ENCODE measurements at regions not wholly inside any gene's neighbourhood (a gene's known extent, or its start where the extent isn't known, plus 50 kb on each side); places are given as distances from the start of the nearest gene placed in this dataset.

- Histone ChIP-seq H3K27ac (ENCODE audit: low read length) (no peak overlapping the region), H3K4me3 (ENCODE audit: low read length) (no peak overlapping the region), H3K27me3 (ENCODE audit: control insufficient read depth, insufficient read depth, low read length) (no peaks in the 10 kb centered on the region), H3K36me3 (ENCODE audit: control insufficient read depth, insufficient read depth, low read length) (no peaks in the 10 kb centered on the region), H3K4me1 (ENCODE audit: control insufficient read depth, insufficient read depth, low read length) (no peaks in the 10 kb centered on the region), H3K9me3 (ENCODE audit: control insufficient read depth, insufficient read depth, low read length) (no peaks in the 10 kb centered on the region)
- no peak for DNase-seq
- Mint-ChIP-seq H3K4me3 (no peak overlapping the region), H3K27me3 (ENCODE audit: low read depth in 2 of 2) (no peaks in the 10 kb centered on the region), H3K27ac (no peak overlapping the region), H3K36me3 (no peaks in the 10 kb centered on the region), H3K4me1 (no peaks in the 10 kb centered on the region), H3K9me3 (peaks cover 0 to 2% of the 10 kb centered on the region in 2 donors)
- 84% methylated on average over 9 of the region's 9 CpGs for WGBS (ENCODE audit: insufficient coverage)
- ATAC-seq = no peak
- no peak for TF ChIP-seq CTCF (IDR thresholded peaks at IDR 0.05)
- intact Hi-C loops (cut with micrococcal nuclease) = no loop called here
These were observed 152.3 kb downstream of the IPMK start for GRCh38 chr10:58115218-58116050.

- Histone ChIP-seq H3K9me3 (ENCODE audit: control insufficient read depth, insufficient read depth, low read length) (no peaks in the 10 kb centered on the region), H3K4me3 (ENCODE audit: low read length) (no peak overlapping the region), H3K36me3 (ENCODE audit: control insufficient read depth, insufficient read depth, low read length) (no peaks in the 10 kb centered on the region), H3K4me1 (ENCODE audit: control insufficient read depth, insufficient read depth, low read length) (no peaks in the 10 kb centered on the region), H3K27ac (ENCODE audit: low read length) (no peak overlapping the region), H3K27me3 (ENCODE audit: control insufficient read depth, insufficient read depth, low read length) (no peaks in the 10 kb centered on the region)
- Mint-ChIP-seq H3K9me3 (no peaks in the 10 kb centered on the region), H3K4me1 (no peaks in the 10 kb centered on the region), H3K36me3 (no peaks in the 10 kb centered on the region), H3K4me3 (no peak overlapping the region), H3K27me3 (ENCODE audit: low read depth in 2 of 2) (no peaks in the 10 kb centered on the region), H3K27ac (no peak overlapping the region)
- TF ChIP-seq CTCF (IDR thresholded peaks at IDR 0.05) = no peak
- intact Hi-C loops (cut with micrococcal nuclease) = no loop called here
- DNase-seq = no peak
- WGBS (ENCODE audit: insufficient coverage) = 80% methylated on average over 3 of the region's 3 CpGs
- no peak for ATAC-seq
These were observed 158.0 kb downstream of the IPMK start for GRCh38 chr10:58109731-58110130.

GRCh38 chr10:58107506-58107905 lies 160.2 kb downstream of the IPMK start:
- no peak overlapping the region for H3K27ac Mint-ChIP-seq
- Histone ChIP-seq H3K27ac (ENCODE audit: low read length) (no peak overlapping the region), H3K4me1 (ENCODE audit: control insufficient read depth, insufficient read depth, low read length) (no peaks in the 10 kb centered on the region), H3K36me3 (ENCODE audit: control insufficient read depth, insufficient read depth, low read length) (no peaks in the 10 kb centered on the region), H3K4me3 (ENCODE audit: low read length) (no peak overlapping the region), H3K9me3 (ENCODE audit: control insufficient read depth, insufficient read depth, low read length) (no peaks in the 10 kb centered on the region), H3K27me3 (ENCODE audit: control insufficient read depth, insufficient read depth, low read length) (no peaks in the 10 kb centered on the region)
- no peaks in the 10 kb centered on the region for H3K4me1 Mint-ChIP-seq
- no peaks in the 10 kb centered on the region for H3K36me3 Mint-ChIP-seq
- no peak overlapping the region for H3K4me3 Mint-ChIP-seq
- DNase-seq (no peak), ATAC-seq (no peak)
- TF ChIP-seq CTCF (IDR thresholded peaks at IDR 0.05) = no peak
- 94% methylated on average over 2 of the region's 2 CpGs for WGBS (ENCODE audit: insufficient coverage)
- intact Hi-C loops (cut with micrococcal nuclease) = no loop called here
- H3K9me3 Mint-ChIP-seq = no peaks in the 10 kb centered on the region
- peaks cover 0 to 4% of the 10 kb centered on the region in 2 donors for H3K27me3 Mint-ChIP-seq (ENCODE audit: low read depth in 2 of 2)
